Central memory CD8-positive, alpha-beta T cell (primary cell): ENCODE measurements at regions not wholly inside any gene's neighbourhood (a gene's known extent, or its start where the extent isn't known, plus 50 kb on each side); places are given as distances from the start of the nearest gene placed in this dataset.
A peak's percentile ranks its signal among the peaks of the same experiment; 100 is the strongest.

Experiments used
- ATAC-seq: fragments of 150-1000 bp; cut with Tn5 transposase; replicated peaks from 2 replicates; pipeline ENCODE4 v1.10.0; 2022; ENCODE audit warnings: mild to moderate bottlenecking, moderate FRiP score, moderate number of reproducible peaks; ENCODE audit not compliant: poor library complexity, severe bottlenecking; ENCODE audit errors: extremely low read depth
- DNase-seq, 2 donors: peaks; one replicate each; pipeline ENCODE4 v3.0.0; 2021; ENCODE audit warnings: low spot score in 2 of 2
- H3K27ac Mint-ChIP-seq: one replicate; pipeline ENCODE4 v1.8.0; 2022; ENCODE audit warnings: low read depth, mild to moderate bottlenecking, moderate library complexity, mixed read lengths
- H3K27me3 Mint-ChIP-seq: one replicate; pipeline ENCODE4 v1.8.0; 2022; ENCODE audit warnings: mixed read lengths
- H3K36me3 Mint-ChIP-seq: one replicate; pipeline ENCODE4 v1.8.0; 2022; ENCODE audit warnings: mild to moderate bottlenecking, moderate library complexity, mixed read lengths; ENCODE audit not compliant: insufficient read depth
- H3K4me1 Mint-ChIP-seq: one replicate; pipeline ENCODE4 v1.8.0; 2022; ENCODE audit warnings: mixed read lengths
- H3K4me3 Mint-ChIP-seq: one replicate; pipeline ENCODE4 v1.8.0; 2022; ENCODE audit warnings: mild to moderate bottlenecking, moderate library complexity, mixed read lengths
- H3K9me3 Mint-ChIP-seq: one replicate; pipeline ENCODE4 v1.8.0; 2022; ENCODE audit warnings: mixed read lengths

DNA sequence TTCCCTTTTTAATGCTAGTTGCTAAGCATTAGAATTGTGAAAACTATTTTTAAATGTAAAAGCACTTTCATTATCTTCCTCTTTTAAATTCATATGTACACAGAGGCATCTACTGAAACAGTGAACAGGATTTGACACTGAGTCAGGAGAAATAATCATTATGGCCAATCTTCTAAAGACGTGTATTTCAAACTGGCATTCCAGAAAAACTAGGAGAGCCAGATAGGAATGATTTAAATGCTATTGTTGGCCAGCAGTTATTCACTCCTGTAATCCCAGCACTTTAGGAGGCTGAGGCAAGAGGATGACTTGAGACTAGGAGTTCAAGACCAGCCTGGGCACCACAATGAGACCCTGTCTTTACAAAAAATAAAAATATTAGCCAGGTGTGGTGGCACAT lies 67.6 kb upstream of the RAP2B start:
- ATAC-seq (no peak), DNase-seq (no peak)
- Mint-ChIP-seq H3K4me1 (peaks cover 6% of the 10 kb centered on the region), H3K36me3 (no peaks in the 10 kb centered on the region), H3K27ac (no peak overlapping the region), H3K4me3 (no peak overlapping the region), H3K9me3 (no peaks in the 10 kb centered on the region), H3K27me3 (no peaks in the 10 kb centered on the region)

DNA sequence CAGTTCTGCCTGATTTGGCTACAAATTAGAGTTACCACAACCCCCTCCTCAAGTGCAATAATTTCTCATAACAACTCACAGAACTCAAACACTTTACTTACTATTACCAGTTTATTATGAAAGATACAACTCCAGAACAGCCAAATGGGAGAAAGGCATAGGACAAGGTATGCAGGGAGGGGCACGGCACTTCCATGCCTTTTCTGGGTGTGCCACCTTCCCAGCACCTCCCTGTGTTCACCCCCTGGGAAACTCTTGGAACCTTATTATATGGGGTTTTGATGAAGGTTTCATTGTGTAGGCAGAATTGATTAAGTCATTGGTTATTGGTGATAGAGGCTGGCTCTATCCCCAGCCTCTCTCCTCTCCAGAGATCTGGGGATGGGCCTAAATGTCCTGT lies 66.6 kb upstream of the RAP2B start:
- Mint-ChIP-seq H3K27ac (no peak overlapping the region), H3K4me3 (no peak overlapping the region), H3K27me3 (no peaks in the 10 kb centered on the region), H3K9me3 (no peaks in the 10 kb centered on the region), H3K36me3 (no peaks in the 10 kb centered on the region), H3K4me1 (peaks cover 6% of the 10 kb centered on the region)
- DNase-seq (no peak), ATAC-seq (no peak)

DNA sequence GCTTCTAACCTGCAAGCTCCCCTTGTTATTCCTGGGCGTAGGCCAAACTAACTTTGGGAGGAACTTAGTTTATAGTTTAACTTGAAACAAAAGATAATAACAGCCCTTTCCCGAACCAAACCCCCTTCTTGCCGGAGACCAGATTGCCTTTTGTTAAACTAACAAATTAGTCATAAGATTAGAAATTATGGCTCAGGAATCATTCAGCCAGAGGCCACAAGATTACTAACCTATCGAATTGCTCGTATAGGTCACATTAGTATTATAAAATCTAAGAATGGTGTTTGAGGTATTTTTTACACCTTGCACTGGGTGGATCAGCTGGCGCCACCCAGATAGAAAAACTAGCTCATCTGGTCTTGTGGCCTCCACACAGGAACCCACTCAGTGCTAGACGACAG lies 65.3 kb upstream of the RAP2B start:
- ATAC-seq (no peak), DNase-seq (no peak)
- no peak overlapping the region for H3K4me3 Mint-ChIP-seq
- no peak overlapping the region for H3K27ac Mint-ChIP-seq
- no peaks in the 10 kb centered on the region for H3K4me1 Mint-ChIP-seq
- no peaks in the 10 kb centered on the region for H3K36me3 Mint-ChIP-seq
- H3K9me3 Mint-ChIP-seq, result no peaks in the 10 kb centered on the region
- H3K27me3 Mint-ChIP-seq, result no peaks in the 10 kb centered on the region

DNA sequence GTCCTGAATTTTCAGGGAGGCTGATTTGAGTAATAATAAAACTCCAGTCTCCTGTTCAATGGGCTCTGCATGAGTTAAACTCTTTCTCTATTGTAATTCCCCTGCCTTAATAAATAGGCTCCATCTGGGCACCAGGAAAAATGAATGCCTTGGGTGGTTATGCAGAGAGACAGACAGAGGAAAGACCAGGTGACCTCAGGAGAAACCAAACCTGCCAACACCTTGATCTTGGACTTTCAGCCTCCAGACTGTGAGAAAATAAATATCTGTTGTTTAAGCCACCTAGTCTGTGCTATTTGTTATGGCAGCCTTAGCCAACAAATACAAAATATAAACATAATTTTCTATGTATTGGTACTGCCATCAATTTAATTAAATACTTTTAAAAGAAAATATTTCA lies 64.8 kb upstream of the RAP2B start:
- Mint-ChIP-seq H3K4me3 (no peak overlapping the region), H3K27me3 (no peaks in the 10 kb centered on the region), H3K27ac (no peak overlapping the region), H3K4me1 (no peaks in the 10 kb centered on the region), H3K9me3 (no peaks in the 10 kb centered on the region), H3K36me3 (no peaks in the 10 kb centered on the region)
- DNase-seq (no peak), ATAC-seq (no peak)

DNA sequence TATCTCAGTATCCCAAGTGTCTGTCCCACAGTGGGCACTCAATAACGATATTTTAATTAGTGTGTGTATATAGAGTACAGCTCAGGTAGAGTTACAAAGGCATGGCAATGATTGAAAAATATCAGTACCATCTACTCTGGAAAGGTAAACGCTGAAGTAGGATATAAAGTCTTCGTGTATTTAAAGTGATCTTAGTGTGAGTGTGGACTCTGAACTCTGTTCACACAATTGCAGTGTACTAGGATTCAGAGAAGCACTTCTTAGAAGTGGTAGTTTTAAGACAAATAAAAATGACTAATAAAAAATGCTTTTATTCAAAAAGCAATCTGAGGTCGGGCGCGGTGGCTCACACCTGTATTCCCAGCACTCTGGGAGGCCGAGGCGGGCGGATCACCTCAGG lies 62.9 kb upstream of the RAP2B start:
- Mint-ChIP-seq H3K27me3 (no peaks in the 10 kb centered on the region), H3K27ac (no peak overlapping the region), H3K9me3 (no peaks in the 10 kb centered on the region), H3K4me1 (no peaks in the 10 kb centered on the region), H3K36me3 (peaks cover 1% of the 10 kb centered on the region), H3K4me3 (no peak overlapping the region)
- ATAC-seq (no peak), DNase-seq (no peak)

DNA sequence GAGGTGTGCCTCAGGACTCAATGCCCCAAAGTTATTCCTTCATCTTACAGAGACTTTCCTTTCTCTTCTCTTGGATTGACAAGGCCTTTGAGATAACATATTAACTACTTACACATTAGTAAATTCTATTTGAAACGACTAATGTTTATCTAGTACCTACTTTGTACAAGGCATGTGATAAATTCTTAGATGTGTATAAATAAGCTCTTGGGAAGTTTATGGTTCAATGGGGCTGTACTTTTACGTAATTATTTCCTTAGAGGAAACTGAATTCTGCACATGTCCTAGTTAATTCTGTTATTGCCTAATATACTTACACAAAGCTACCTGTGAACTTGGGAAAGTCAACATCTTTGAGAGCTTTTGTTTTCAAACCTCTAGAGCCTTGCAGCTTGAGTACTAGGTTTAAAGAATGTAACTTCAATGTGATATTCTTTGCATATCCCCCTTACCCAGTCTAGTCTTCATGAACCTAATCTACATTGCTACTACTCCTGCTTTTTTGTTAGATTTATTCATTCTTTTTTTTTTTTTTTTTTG lies 58.5 kb upstream of the RAP2B start:
- H3K4me1 Mint-ChIP-seq, result no peaks in the 10 kb centered on the region
- H3K9me3 Mint-ChIP-seq, result no peaks in the 10 kb centered on the region
- H3K4me3 Mint-ChIP-seq, result no peak overlapping the region
- DNase-seq (no peak), ATAC-seq (no peak)
- H3K27ac Mint-ChIP-seq, result no peak overlapping the region
- no peaks in the 10 kb centered on the region for H3K27me3 Mint-ChIP-seq
- peaks cover 1% of the 10 kb centered on the region for H3K36me3 Mint-ChIP-seq

DNA sequence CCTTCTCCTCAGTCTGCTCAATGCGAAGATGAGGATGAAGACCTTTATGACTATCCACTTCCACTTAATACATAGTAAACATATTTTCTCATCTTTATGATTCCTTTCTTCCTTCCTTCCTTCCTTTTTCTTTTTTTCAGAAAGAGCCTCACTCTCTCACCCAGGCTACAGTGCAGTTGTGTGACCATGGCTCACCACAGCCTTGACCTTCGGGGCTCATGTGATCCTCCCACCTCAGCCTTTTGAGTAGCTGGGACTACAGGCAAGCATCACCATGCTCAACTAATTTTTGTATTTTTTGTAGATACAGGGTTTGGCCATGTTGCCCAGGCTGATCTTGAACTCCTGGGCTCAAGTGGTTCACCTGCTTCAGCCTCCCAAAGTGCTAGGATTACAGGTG lies 52.0 kb upstream of the RAP2B start:
- peak overlapping the region; percentile 0 for H3K27ac Mint-ChIP-seq
- H3K36me3 Mint-ChIP-seq, result no peaks in the 10 kb centered on the region
- H3K4me1 Mint-ChIP-seq, result no peaks in the 10 kb centered on the region
- DNase-seq (no peak), ATAC-seq (no peak)
- H3K27me3 Mint-ChIP-seq, result no peaks in the 10 kb centered on the region
- H3K4me3 Mint-ChIP-seq, result no peak overlapping the region
- H3K9me3 Mint-ChIP-seq, result no peaks in the 10 kb centered on the region

DNA sequence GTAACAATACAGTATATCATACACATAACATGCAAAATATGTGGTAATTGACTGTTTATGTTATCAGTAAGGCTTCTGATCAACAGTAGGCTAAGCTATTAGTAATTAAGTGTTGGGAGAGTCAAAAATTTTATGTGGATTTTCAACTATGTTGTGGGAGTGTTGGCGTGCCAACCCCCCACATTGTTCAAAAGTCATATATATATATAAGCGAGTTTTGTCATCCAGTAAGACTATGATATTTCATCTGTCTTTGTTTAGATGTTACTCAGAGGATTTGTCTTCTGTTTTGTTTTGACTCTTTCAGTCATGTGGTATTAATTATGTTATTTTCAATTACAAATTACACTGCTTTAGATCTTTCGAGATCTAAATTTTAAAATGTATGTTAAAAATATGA lies 51.0 kb upstream of the RAP2B start:
- DNase-seq, result no peak
- H3K4me1 Mint-ChIP-seq, result no peaks in the 10 kb centered on the region
- H3K27ac Mint-ChIP-seq, result no peak overlapping the region
- H3K27me3 Mint-ChIP-seq, result no peaks in the 10 kb centered on the region
- no peaks in the 10 kb centered on the region for H3K9me3 Mint-ChIP-seq
- ATAC-seq, result no peak
- H3K36me3 Mint-ChIP-seq, result no peaks in the 10 kb centered on the region
- no peak overlapping the region for H3K4me3 Mint-ChIP-seq
